ENCODE measurements at regions not wholly inside any gene's neighbourhood (a gene's known extent, or its start where the extent isn't known, plus 50 kb on each side); places are given as distances from the start of the nearest gene placed in this dataset.

GRCh38 chr1:112317611-112318062 is 78.4 kb upstream of the CTTNBP2NL start:
- TF ChIP-seq CTCF (IDR thresholded peaks at IDR 0.05; ENCODE audit: insufficient read depth, low read length, poor library complexity, severe bottlenecking) (no peak), EZH2phosphoT487 (conservative IDR thresholded peaks at IDR 0.05; ENCODE audit: low read length) (no peak)
